Mammary epithelial cell (primary cell): ENCODE measurements at regions not wholly inside any gene's neighbourhood (a gene's known extent, or its start where the extent isn't known, plus 50 kb on each side); places are given as distances from the start of the nearest gene placed in this dataset.

ENCODE experiments used
- EZH2 ChIP-seq: IDR thresholded peaks from 2 replicates; pipeline ENCODE4 v1.6.1; 2012; ENCODE audit warnings: low read length, inconsistent platforms, borderline replicate concordance
- TF ChIP-seq, protein P1 (sequence below), 2 donors: IDR thresholded peaks in 1 of 2; conservative IDR thresholded peaks in 1 of 2; 2 replicates each; pipeline ENCODE4 v1.5.1; 2011 to 2012; ENCODE audit warnings: inconsistent platforms in 2 of 2, low read length in 2 of 2, mild to moderate bottlenecking in 2 of 2, control low read depth in 1 of 2, low read depth in 1 of 2; ENCODE audit not compliant: insufficient read depth in 1 of 2; ENCODE audit errors: extremely low read depth in 1 of 2

DNA sequence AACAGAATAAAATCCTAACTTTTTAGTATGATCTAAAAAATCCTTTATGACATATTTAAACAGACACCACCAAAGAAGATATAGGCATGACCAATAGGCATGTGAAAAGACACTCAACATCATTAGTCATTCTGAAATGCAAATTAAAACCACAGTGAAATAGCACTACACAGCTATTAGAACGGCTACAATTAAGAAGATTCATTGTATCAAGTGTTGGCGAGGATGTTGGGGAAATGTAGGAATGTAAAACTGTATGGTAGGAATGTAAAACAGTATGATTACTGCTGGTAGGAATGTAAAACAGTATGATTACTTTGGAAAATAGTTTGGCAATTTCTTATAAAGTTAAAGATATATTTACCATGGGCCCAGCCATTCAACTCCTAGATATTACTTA, 253.3 kb upstream of the TCF4 start:
- TF ChIP-seq, protein P1, sequence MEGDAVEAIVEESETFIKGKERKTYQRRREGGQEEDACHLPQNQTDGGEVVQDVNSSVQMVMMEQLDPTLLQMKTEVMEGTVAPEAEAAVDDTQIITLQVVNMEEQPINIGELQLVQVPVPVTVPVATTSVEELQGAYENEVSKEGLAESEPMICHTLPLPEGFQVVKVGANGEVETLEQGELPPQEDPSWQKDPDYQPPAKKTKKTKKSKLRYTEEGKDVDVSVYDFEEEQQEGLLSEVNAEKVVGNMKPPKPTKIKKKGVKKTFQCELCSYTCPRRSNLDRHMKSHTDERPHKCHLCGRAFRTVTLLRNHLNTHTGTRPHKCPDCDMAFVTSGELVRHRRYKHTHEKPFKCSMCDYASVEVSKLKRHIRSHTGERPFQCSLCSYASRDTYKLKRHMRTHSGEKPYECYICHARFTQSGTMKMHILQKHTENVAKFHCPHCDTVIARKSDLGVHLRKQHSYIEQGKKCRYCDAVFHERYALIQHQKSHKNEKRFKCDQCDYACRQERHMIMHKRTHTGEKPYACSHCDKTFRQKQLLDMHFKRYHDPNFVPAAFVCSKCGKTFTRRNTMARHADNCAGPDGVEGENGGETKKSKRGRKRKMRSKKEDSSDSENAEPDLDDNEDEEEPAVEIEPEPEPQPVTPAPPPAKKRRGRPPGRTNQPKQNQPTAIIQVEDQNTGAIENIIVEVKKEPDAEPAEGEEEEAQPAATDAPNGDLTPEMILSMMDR (conservative IDR thresholded peaks at IDR 0.05 in 1 of 2, IDR thresholded peaks at IDR 0.05 in 1 of 2; ENCODE audit: extremely low read depth in 1 of 2, insufficient read depth in 1 of 2, low read depth in 1 of 2, low read length in 2 of 2) = no peak
- no peak for TF ChIP-seq EZH2
